ENCODE measurements at regions not wholly inside any gene's neighbourhood (a gene's known extent, or its start where the extent isn't known, plus 50 kb on each side); places are given as distances from the start of the nearest gene placed in this dataset.

GRCh38 chr6:113487489-113488058 is 369.6 kb upstream of the MARCKS start:
- DNase-seq = no peak

GRCh38 chr6:113488061-113488460 is 369.1 kb upstream of the MARCKS start:
- no peaks in the 10 kb centered on the region for H3K36me3 ChIP-seq (replicated peaks in 1 of 2; ENCODE audit: control insufficient read depth in 1 of 2, insufficient read depth in 2 of 2, low read length in 1 of 2)
- no peaks in the 10 kb centered on the region for H3K4me1 ChIP-seq (ENCODE audit: control insufficient read depth in 1 of 2, insufficient read depth in 2 of 2, low read depth in 1 of 2, low read length in 1 of 2)
- H3K27me3 ChIP-seq (ENCODE audit: insufficient read depth) = no peaks in the 10 kb centered on the region
- no peak for DNase-seq
- no peak overlapping the region for H3K27ac ChIP-seq (ENCODE audit: low read depth in 2 of 2, low read length in 1 of 2)
- ChIA-PET CTCF (no interaction called here), POLR2A (no interaction called here)
- H3K9me2 ChIP-seq = no peaks in the 10 kb centered on the region
- H3K4me3 ChIP-seq (ENCODE audit: low read depth in 2 of 2, low read length in 1 of 2) = no peak overlapping the region
- H3F3A ChIP-seq (replicated peaks; ENCODE audit: insufficient read depth) = no peaks in the 10 kb centered on the region
- H3K9ac ChIP-seq = no peak overlapping the region
- H3K9me3 ChIP-seq = no peaks in the 10 kb centered on the region
- H3K79me2 ChIP-seq (ENCODE audit: insufficient read depth) = no peaks in the 10 kb centered on the region
- 91% methylated on average over 2 of the region's 2 CpGs for WGBS (ENCODE audit: low lambda C conversion rate)
- no peak overlapping the region for H3K4me2 ChIP-seq
- H4K20me1 ChIP-seq (ENCODE audit: insufficient read depth) = no peaks in the 10 kb centered on the region
- H2AFZ ChIP-seq (ENCODE audit: low read depth) = no peak overlapping the region
- no peak for TF ChIP-seq MXI1 (IDR thresholded peaks at IDR 0.05; ENCODE audit: low read depth, low read length)
- no peak for TF ChIP-seq PBX3 (IDR thresholded peaks at IDR 0.05)
- TF ChIP-seq RAD21 (IDR thresholded peaks at IDR 0.05; ENCODE audit: low read length) = no peak
- TF ChIP-seq TAF1 (IDR thresholded peaks at IDR 0.05; ENCODE audit: borderline replicate concordance, low read depth, low read length) = no peak
- TF ChIP-seq SIN3A (IDR thresholded peaks at IDR 0.05; ENCODE audit: borderline replicate concordance, low read depth, low read length) = no peak
- no peak for TF ChIP-seq NRF1 (IDR thresholded peaks at IDR 0.05; ENCODE audit: low read depth, low read length)
- TF ChIP-seq USF2 (IDR thresholded peaks at IDR 0.05; ENCODE audit: borderline replicate concordance, low read depth, low read length) = no peak
- no peak for TF ChIP-seq MEF2A (IDR thresholded peaks at IDR 0.05; ENCODE audit: borderline replicate concordance, low read depth)
- TF ChIP-seq TEAD4 (IDR thresholded peaks at IDR 0.05; ENCODE audit: borderline replicate concordance, insufficient read depth) = no peak
- TF ChIP-seq ELF1 (IDR thresholded peaks at IDR 0.05) = no peak
- TF ChIP-seq EZH2phosphoT487 (IDR thresholded peaks at IDR 0.05; ENCODE audit: borderline replicate concordance, low read depth) = no peak
- no peak for TF ChIP-seq RXRA (IDR thresholded peaks at IDR 0.05; ENCODE audit: borderline replicate concordance, low read depth)
- TF ChIP-seq MAX (IDR thresholded peaks at IDR 0.05; ENCODE audit: low read depth) = no peak
- no peak for TF ChIP-seq FOXJ3 (CRISPR knock-in tag; IDR thresholded peaks at IDR 0.05)

More at GRCh38 chr6:113487489-113488058, 369.6 kb upstream of the MARCKS start:
- no peak overlapping the region for H3K27ac ChIP-seq (ENCODE audit: low read depth in 2 of 2, low read length in 1 of 2)
- POLR2A ChIA-PET = no interaction called here
- H3K4me1 ChIP-seq (ENCODE audit: control insufficient read depth in 1 of 2, insufficient read depth in 2 of 2, low read depth in 1 of 2, low read length in 1 of 2) = no peaks in the 10 kb centered on the region
- H2AFZ ChIP-seq (ENCODE audit: low read depth) = no peak overlapping the region
- 82% methylated on average over 2 of the region's 2 CpGs for WGBS (ENCODE audit: low lambda C conversion rate)
- no peaks in the 10 kb centered on the region for H4K20me1 ChIP-seq (ENCODE audit: insufficient read depth)
- H3K4me2 ChIP-seq = no peak overlapping the region
- no peak overlapping the region for H3K9ac ChIP-seq
- no peak overlapping the region for H3K4me3 ChIP-seq (ENCODE audit: low read depth in 2 of 2, low read length in 1 of 2)
- no peaks in the 10 kb centered on the region for H3K9me2 ChIP-seq
- no peaks in the 10 kb centered on the region for H3K9me3 ChIP-seq
- CTCF ChIA-PET = interaction anchor here (0.6 kb wide), 1 partner anchor 1131 kb away, joined by 3 read pairs; no protein-coding TSS in a partner anchor
- TF ChIP-seq EP300 (IDR thresholded peaks at IDR 0.05; ENCODE audit: borderline replicate concordance in 1 of 2, low read depth in 1 of 2, low read length in 1 of 2) (no peak), ELF1 (IDR thresholded peaks at IDR 0.05) (no peak), RXRA (IDR thresholded peaks at IDR 0.05; ENCODE audit: borderline replicate concordance, low read depth) (no peak), REST (IDR thresholded peaks at IDR 0.05; ENCODE audit: low read depth, low read length) (no peak), RAD21 (IDR thresholded peaks at IDR 0.05; ENCODE audit: low read length) (no peak), MAX (IDR thresholded peaks at IDR 0.05; ENCODE audit: low read depth) (no peak), RFX5 (IDR thresholded peaks at IDR 0.05; ENCODE audit: low read length) (no peak)
- H3K36me3 ChIP-seq (replicated peaks in 1 of 2; ENCODE audit: control insufficient read depth in 1 of 2, insufficient read depth in 2 of 2, low read length in 1 of 2) = no peaks in the 10 kb centered on the region
- H3K27me3 ChIP-seq (ENCODE audit: insufficient read depth) = no peaks in the 10 kb centered on the region
- peaks cover 2% of the 10 kb centered on the region for H3F3A ChIP-seq (replicated peaks; ENCODE audit: insufficient read depth)
- no peaks in the 10 kb centered on the region for H3K79me2 ChIP-seq (ENCODE audit: insufficient read depth)

Data from SK-N-SH (cell line).